ENCODE measurements at regions not wholly inside any gene's neighbourhood (a gene's known extent, or its start where the extent isn't known, plus 50 kb on each side); places are given as distances from the start of the nearest gene placed in this dataset.

GRCh38 chr10:118167056-118167700 is 120.4 kb upstream of the RAB11FIP2 start:
- DNase-seq (no peak), ATAC-seq (no peak)
- no peaks in the 10 kb centered on the region for H3K27me3 ChIP-seq
- TF ChIP-seq CTCF (IDR thresholded peaks at IDR 0.05), result no peak
- no peak overlapping the region for H3K27ac ChIP-seq
- intact Hi-C loops (cut with DNase I), result no loop called here
- H3K4me3 ChIP-seq, result no peak overlapping the region
- H3K36me3 ChIP-seq, result no peaks in the 10 kb centered on the region
- no peaks in the 10 kb centered on the region for H3K9me3 ChIP-seq
- H3K4me1 ChIP-seq, result no peaks in the 10 kb centered on the region

GRCh38 chr10:118163217-118163616 is 116.5 kb upstream of the RAB11FIP2 start:
- intact Hi-C loops (cut with DNase I), result no loop called here
- H3K27me3 ChIP-seq, result no peaks in the 10 kb centered on the region
- DNase-seq (no peak), ATAC-seq (no peak)
- no peaks in the 10 kb centered on the region for H3K4me1 ChIP-seq
- TF ChIP-seq CTCF (IDR thresholded peaks at IDR 0.05), result no peak
- no peak overlapping the region for H3K27ac ChIP-seq
- H3K9me3 ChIP-seq, result no peaks in the 10 kb centered on the region
- no peaks in the 10 kb centered on the region for H3K36me3 ChIP-seq
- no peak overlapping the region for H3K4me3 ChIP-seq

GRCh38 chr10:118161461-118162246 is 114.9 kb upstream of the RAB11FIP2 start:
- Histone ChIP-seq H3K27me3 (no peaks in the 10 kb centered on the region), H3K4me3 (no peak overlapping the region), H3K4me1 (no peaks in the 10 kb centered on the region), H3K9me3 (no peaks in the 10 kb centered on the region), H3K27ac (no peak overlapping the region), H3K36me3 (no peaks in the 10 kb centered on the region)
- no peak for ATAC-seq
- TF ChIP-seq CTCF (IDR thresholded peaks at IDR 0.05), result no peak
- intact Hi-C loops (cut with DNase I), result no loop called here
- no peak for DNase-seq

- Histone ChIP-seq H3K27ac (no peak overlapping the region), H3K4me3 (no peak overlapping the region), H3K27me3 (no peaks in the 10 kb centered on the region), H3K9me3 (peaks cover 0 to 7% of the 10 kb centered on the region in 2 donors), H3K36me3 (no peaks in the 10 kb centered on the region), H3K4me1 (no peaks in the 10 kb centered on the region)
- DNase-seq (no peak), ATAC-seq (no peak)
- no peak for TF ChIP-seq CTCF (IDR thresholded peaks at IDR 0.05)
- intact Hi-C loops (cut with DNase I), result no loop called here
Observed at GRCh38 chr10:118153287-118153686, 106.5 kb upstream of the RAB11FIP2 start.

GRCh38 chr10:118151461-118151860 is 104.7 kb upstream of the RAB11FIP2 start:
- Histone ChIP-seq H3K9me3 (peaks cover 0 to 7% of the 10 kb centered on the region in 2 donors), H3K27me3 (no peaks in the 10 kb centered on the region), H3K4me1 (no peaks in the 10 kb centered on the region), H3K36me3 (no peaks in the 10 kb centered on the region), H3K27ac (no peak overlapping the region), H3K4me3 (no peak overlapping the region)
- ATAC-seq (no peak), DNase-seq (no peak)
- no peak for TF ChIP-seq CTCF (IDR thresholded peaks at IDR 0.05)
- intact Hi-C loops (cut with DNase I), result no loop called here

All from left lung (tissue), 4 donors.